Neural progenitor cell (in vitro differentiated cells): ENCODE measurements at regions not wholly inside any gene's neighbourhood (a gene's known extent, or its start where the extent isn't known, plus 50 kb on each side); places are given as distances from the start of the nearest gene placed in this dataset.

ENCODE experiments used
- DNase-seq: peaks from one replicate; pipeline ENCODE4 v3.0.0-alpha.2; 2016; ENCODE audit warnings: low spot score
- H2AFZ ChIP-seq: fragments of 200-600 bp; sonication (generic); replicated peaks from 2 replicates; pipeline ENCODE4 v1.6.1; 2016; ENCODE audit warnings: antibody characterized with exemption
- H3F3A ChIP-seq: fragments of 200-600 bp; sonication (generic); 2 replicates; pipeline ENCODE4 v1.6.1; 2016; ENCODE audit warnings: antibody characterized with exemption, low read depth
- H3K27ac ChIP-seq: fragments of 200-600 bp; sonication (generic); 2 replicates; pipeline ENCODE4 v1.5.1; 2016; ENCODE audit warnings: mild to moderate bottlenecking
- H3K27me3 ChIP-seq: fragments of 200-600 bp; sonication (generic); 2 replicates; pipeline ENCODE4 v1.6.1; 2016; ENCODE audit warnings: mild to moderate bottlenecking, moderate library complexity
- H3K36me3 ChIP-seq: fragments of 200-600 bp; sonication (generic); 2 replicates; pipeline ENCODE4 v1.5.1; 2016
- H3K4me1 ChIP-seq: fragments of 200-600 bp; sonication (generic); 2 replicates; pipeline ENCODE4 v1.6.1; 2016; ENCODE audit warnings: mixed run types
- H3K4me2 ChIP-seq: fragments of 200-600 bp; sonication (generic); 2 replicates; pipeline ENCODE4 v1.6.1; 2016
- H3K4me3 ChIP-seq: fragments of 200-600 bp; sonication (generic); 2 replicates; pipeline ENCODE4 v1.5.1; 2016
- H3K79me2 ChIP-seq: fragments of 200-600 bp; sonication (generic); 2 replicates; pipeline ENCODE4 v1.6.1; 2016; ENCODE audit warnings: low read depth
- H3K9ac ChIP-seq: fragments of 200-600 bp; sonication (generic); 2 replicates; pipeline ENCODE4 v1.6.1; 2016
- H3K9me3 ChIP-seq: fragments of 200-600 bp; sonication (generic); 2 replicates; pipeline ENCODE4 v1.5.1; 2016; ENCODE audit warnings: low read depth
- H4K20me1 ChIP-seq: fragments of 200-600 bp; sonication (generic); 2 replicates; pipeline ENCODE4 v1.6.1; 2016; ENCODE audit warnings: low read depth
- H3K27ac Mint-ChIP-seq: 3 replicates; pipeline ENCODE4 v1.8.0; 2021; ENCODE audit warnings: mixed read lengths
- H3K27me3 Mint-ChIP-seq: 2 replicates; pipeline ENCODE4 v1.8.0; 2022; ENCODE audit warnings: low read depth, mild to moderate bottlenecking, inconsistent platforms, moderate library complexity, mixed read lengths; ENCODE audit not compliant: insufficient read depth
- H3K36me3 Mint-ChIP-seq: 3 replicates; pipeline ENCODE4 v1.8.0; 2021; ENCODE audit warnings: mixed read lengths
- H3K4me1 Mint-ChIP-seq: 3 replicates; pipeline ENCODE4 v1.8.0; 2021; ENCODE audit warnings: mixed read lengths
- H3K4me3 Mint-ChIP-seq: 3 replicates; pipeline ENCODE4 v1.8.0; 2021; ENCODE audit warnings: mild to moderate bottlenecking, moderate library complexity, mixed read lengths
- H3K9me3 Mint-ChIP-seq: 3 replicates; pipeline ENCODE4 v1.8.0; 2020; ENCODE audit warnings: mixed read lengths
- CTCF ChIP-seq: fragments of 200-600 bp; sonication (generic); IDR thresholded peaks from 2 replicates; pipeline ENCODE4 v1.5.1; 2017; ENCODE audit warnings: antibody characterized with exemption, mild to moderate bottlenecking
- EZH2 ChIP-seq: fragments of 200-600 bp; sonication (generic); IDR thresholded peaks from 2 replicates; pipeline ENCODE4 v1.6.1; 2017; ENCODE audit warnings: antibody characterized with exemption, mild to moderate bottlenecking, moderate library complexity
- EZH2phosphoT487 ChIP-seq: fragments of 200-600 bp; sonication (generic); IDR thresholded peaks from 2 replicates; pipeline ENCODE4 v1.6.1; 2017; ENCODE audit warnings: antibody characterized with exemption

- Mint-ChIP-seq H3K27me3 (no peaks in the 10 kb centered on the region), H3K27ac (no peak overlapping the region), H3K4me3 (no peak overlapping the region), H3K36me3 (no peaks in the 10 kb centered on the region), H3K4me1 (no peaks in the 10 kb centered on the region), H3K9me3 (peaks cover under 1% of the 10 kb centered on the region)
- no peaks in the 10 kb centered on the region for H3K79me2 ChIP-seq
- no peaks in the 10 kb centered on the region for H3K27me3 ChIP-seq
- H3K27ac ChIP-seq: no peak overlapping the region
- no peak overlapping the region for H2AFZ ChIP-seq
- H3K4me3 ChIP-seq: no peak overlapping the region
- no peak overlapping the region for H3K9ac ChIP-seq
- no peaks in the 10 kb centered on the region for H3K36me3 ChIP-seq
- TF ChIP-seq EZH2phosphoT487: no peak
- no peak overlapping the region for H3K4me2 ChIP-seq
- DNase-seq: no peak
- no peaks in the 10 kb centered on the region for H4K20me1 ChIP-seq
- H3K4me1 ChIP-seq: no peaks in the 10 kb centered on the region
- peaks cover 5% of the 10 kb centered on the region for H3F3A ChIP-seq
- H3K9me3 ChIP-seq: no peaks in the 10 kb centered on the region
Observed at GRCh38 chr2:168300460-168300859, 53.1 kb upstream of the STK39 start.

GRCh38 chr2:168304024-168304681 is 56.8 kb upstream of the STK39 start:
- DNase-seq: no peak
- no peaks in the 10 kb centered on the region for H3K9me3 ChIP-seq
- no peak overlapping the region for H3K9ac ChIP-seq
- no peaks in the 10 kb centered on the region for H3K4me1 ChIP-seq
- H3K9me3 Mint-ChIP-seq: peaks cover 20% of the 10 kb centered on the region
- H3K27me3 ChIP-seq: no peaks in the 10 kb centered on the region
- TF ChIP-seq CTCF: no peak
- TF ChIP-seq EZH2phosphoT487: no peak
- TF ChIP-seq EZH2: no peak
- peak overlapping the region; percentile 27 for H2AFZ ChIP-seq
- H3K27ac ChIP-seq: no peak overlapping the region
- no peak overlapping the region for H3K4me2 ChIP-seq
- no peak overlapping the region for H3K27ac Mint-ChIP-seq
- no peaks in the 10 kb centered on the region for H4K20me1 ChIP-seq
- no peaks in the 10 kb centered on the region for H3F3A ChIP-seq
- H3K36me3 Mint-ChIP-seq: peaks cover 1% of the 10 kb centered on the region
- no peak overlapping the region for H3K4me3 Mint-ChIP-seq
- H3K36me3 ChIP-seq: no peaks in the 10 kb centered on the region
- H3K4me1 Mint-ChIP-seq: no peaks in the 10 kb centered on the region
- no peaks in the 10 kb centered on the region for H3K27me3 Mint-ChIP-seq
- H3K4me3 ChIP-seq: no peak overlapping the region
- no peaks in the 10 kb centered on the region for H3K79me2 ChIP-seq

GRCh38 chr2:168307379-168307778 is 60.0 kb upstream of the STK39 start:
- H3K4me3 Mint-ChIP-seq: no peak overlapping the region
- Histone ChIP-seq H3K27ac (no peak overlapping the region), H3K4me2 (no peak overlapping the region), H3K9ac (no peak overlapping the region), H3K9me3 (no peaks in the 10 kb centered on the region), H3K79me2 (no peaks in the 10 kb centered on the region), H3F3A (no peaks in the 10 kb centered on the region), H3K4me1 (no peaks in the 10 kb centered on the region), H2AFZ (no peak overlapping the region), H4K20me1 (no peaks in the 10 kb centered on the region), H3K4me3 (no peak overlapping the region), H3K36me3 (no peaks in the 10 kb centered on the region), H3K27me3 (no peaks in the 10 kb centered on the region)
- TF ChIP-seq EZH2: no peak
- TF ChIP-seq CTCF: no peak
- TF ChIP-seq EZH2phosphoT487: no peak
- H3K9me3 Mint-ChIP-seq: peaks cover 20% of the 10 kb centered on the region
- H3K27me3 Mint-ChIP-seq: no peaks in the 10 kb centered on the region
- no peak overlapping the region for H3K27ac Mint-ChIP-seq
- DNase-seq: no peak
- peaks cover 8% of the 10 kb centered on the region for H3K4me1 Mint-ChIP-seq
- H3K36me3 Mint-ChIP-seq: peaks cover 1% of the 10 kb centered on the region

GRCh38 chr2:168310580-168310979 is 63.2 kb upstream of the STK39 start:
- no peak overlapping the region for H3K27ac ChIP-seq
- H3K36me3 Mint-ChIP-seq: peaks cover 1% of the 10 kb centered on the region
- DNase-seq: no peak
- H3K4me1 Mint-ChIP-seq: peaks cover 8% of the 10 kb centered on the region
- no peaks in the 10 kb centered on the region for H3K4me1 ChIP-seq
- TF ChIP-seq CTCF: no peak
- TF ChIP-seq EZH2: no peak
- no peak for TF ChIP-seq EZH2phosphoT487
- H3K4me2 ChIP-seq: no peak overlapping the region
- H3K4me3 ChIP-seq: no peak overlapping the region
- no peak overlapping the region for H2AFZ ChIP-seq
- H3K4me3 Mint-ChIP-seq: no peak overlapping the region
- no peak overlapping the region for H3K27ac Mint-ChIP-seq
- no peak overlapping the region for H3K9ac ChIP-seq
- H3K36me3 ChIP-seq: no peaks in the 10 kb centered on the region
- no peaks in the 10 kb centered on the region for H3F3A ChIP-seq
- H3K27me3 Mint-ChIP-seq: no peaks in the 10 kb centered on the region
- H3K9me3 Mint-ChIP-seq: peaks cover 18% of the 10 kb centered on the region
- no peaks in the 10 kb centered on the region for H3K9me3 ChIP-seq
- no peaks in the 10 kb centered on the region for H4K20me1 ChIP-seq
- H3K27me3 ChIP-seq: no peaks in the 10 kb centered on the region
- no peaks in the 10 kb centered on the region for H3K79me2 ChIP-seq
